CD14-positive monocyte (primary cell): ENCODE measurements at regions not wholly inside any gene's neighbourhood (a gene's known extent, or its start where the extent isn't known, plus 50 kb on each side); places are given as distances from the start of the nearest gene placed in this dataset.

Source experiments
- DNase-seq, 3 donors: peaks; one replicate each; pipeline ENCODE4 v3.0.0-alpha.2; 2011 to 2022
- H2AFZ ChIP-seq: 2 replicates; pipeline ENCODE4 v1.6.0; 2012; ENCODE audit warnings: mild to moderate bottlenecking, low read depth, low read length, inconsistent platforms; ENCODE audit not compliant: insufficient read depth, poor library complexity, severe bottlenecking
- H3K27ac ChIP-seq, 2 donors: 1 replicate in 1 of 2; 2 replicates in 1 of 2; pipeline ENCODE4 v1.5.1; 2012 to 2013; ENCODE audit warnings: low read length in 2 of 2, control low read depth in 1 of 2, inconsistent platforms in 1 of 2, low read depth in 1 of 2, mild to moderate bottlenecking in 1 of 2
- H3K27me3 ChIP-seq, 2 donors: one replicate each; pipeline versions ENCODE4 v1.6.0 to v1.6.1; 2011 to 2013; ENCODE audit warnings: low read length in 2 of 2; ENCODE audit not compliant: control insufficient read depth in 2 of 2, insufficient read depth in 2 of 2
- H3K36me3 ChIP-seq, 2 donors: replicated peaks in 1 of 2; 1 replicate in 1 of 2; 2 replicates in 1 of 2; pipeline versions ENCODE4 v1.5.1 to v1.6.1; 2012 to 2013; ENCODE audit warnings: low read length in 2 of 2, control low read depth in 1 of 2, inconsistent platforms in 1 of 2, mild to moderate bottlenecking in 1 of 2; ENCODE audit not compliant: insufficient read depth in 2 of 2, control insufficient read depth in 1 of 2
- H3K4me1 ChIP-seq, 2 donors: 1 replicate in 1 of 2; 2 replicates in 1 of 2; pipeline versions ENCODE4 v1.5.1 to v1.6.1; 2012 to 2013; ENCODE audit warnings: low read length in 2 of 2, control low read depth in 1 of 2, inconsistent platforms in 1 of 2, mild to moderate bottlenecking in 1 of 2, moderate library complexity in 1 of 2; ENCODE audit not compliant: insufficient read depth in 2 of 2, control insufficient read depth in 1 of 2
- H3K4me2 ChIP-seq: replicated peaks from 2 replicates; pipeline ENCODE3; 2012; ENCODE audit warnings: low read length, moderate library complexity, mild to moderate bottlenecking; ENCODE audit not compliant: poor library complexity, severe bottlenecking; ENCODE audit errors: extremely low read depth
- H3K4me3 ChIP-seq, 3 experiments: fragments of 200-600 bp in 1 of 3; sonication (generic) in 1 of 3; replicated peaks in 1 of 3; 1 replicate in 2 of 3; 2 replicates in 1 of 3; pipeline ENCODE4 v1.5.1; 2011 to 2013; ENCODE audit warnings: low read length in 3 of 3, mild to moderate bottlenecking in 3 of 3, control low read depth in 2 of 3, low read depth in 2 of 3, inconsistent platforms in 1 of 3, moderate library complexity in 1 of 3
- H3K79me2 ChIP-seq: 2 replicates; pipeline ENCODE4 v1.6.0; 2012; ENCODE audit warnings: mild to moderate bottlenecking, control low read depth, inconsistent platforms, low read length, moderate library complexity; ENCODE audit not compliant: insufficient read depth
- H3K9ac ChIP-seq: 2 replicates; pipeline ENCODE4 v1.6.0; 2017; ENCODE audit warnings: low read length, mild to moderate bottlenecking; ENCODE audit not compliant: insufficient read depth, poor library complexity, severe bottlenecking
- H3K9me3 ChIP-seq, 2 donors: replicated peaks in 1 of 2; 1 replicate in 1 of 2; 2 replicates in 1 of 2; pipeline versions ENCODE4 v1.5.1 to v1.6.1; 2012 to 2013; ENCODE audit warnings: low read length in 2 of 2, control low read depth in 1 of 2; ENCODE audit not compliant: control insufficient read depth in 1 of 2, insufficient read depth in 1 of 2
- H4K20me1 ChIP-seq: 2 replicates; pipeline ENCODE4 v1.6.0; 2012; ENCODE audit warnings: mild to moderate bottlenecking, low read length, control low read depth, moderate library complexity; ENCODE audit not compliant: insufficient read depth
- H3K27ac Mint-ChIP-seq, 7 donors: one replicate each; pipeline ENCODE4 v1.8.0; 2020; ENCODE audit warnings: mild to moderate bottlenecking in 7 of 7, mixed read lengths in 7 of 7, moderate library complexity in 6 of 7, inconsistent platforms in 2 of 7
- H3K27me3 Mint-ChIP-seq, 3 donors: one replicate each; pipeline ENCODE4 v1.8.0; 2021 to 2022; ENCODE audit warnings: low read depth in 3 of 3, mild to moderate bottlenecking in 3 of 3, mixed read lengths in 3 of 3, moderate library complexity in 3 of 3, inconsistent platforms in 1 of 3
- H3K36me3 Mint-ChIP-seq, 2 donors: one replicate each; pipeline ENCODE4 v1.8.0; 2020; ENCODE audit warnings: mixed read lengths in 2 of 2, inconsistent platforms in 1 of 2, mild to moderate bottlenecking in 1 of 2
- H3K4me1 Mint-ChIP-seq: one replicate; pipeline ENCODE4 v1.8.0; 2020; ENCODE audit warnings: mild to moderate bottlenecking, mixed read lengths
- H3K4me3 Mint-ChIP-seq, 2 donors: one replicate each; pipeline ENCODE4 v1.8.0; 2020; ENCODE audit warnings: mild to moderate bottlenecking in 2 of 2, mixed read lengths in 2 of 2, moderate library complexity in 1 of 2
- H3K9me3 Mint-ChIP-seq, 7 donors: one replicate each; pipeline ENCODE4 v1.8.0; 2020 to 2022; ENCODE audit warnings: mixed read lengths in 7 of 7, mild to moderate bottlenecking in 6 of 7, moderate library complexity in 6 of 7, inconsistent platforms in 2 of 7
- WGBS: methylation state at CpG from one replicate; pipeline ENCODE4 v1.1.5; 2013; ENCODE audit warnings: missing lambda C conversion rate; ENCODE audit not compliant: insufficient coverage; 5-methylcytosine and 5-hydroxymethylcytosine counted together
- intact Hi-C, 2 donors: fragments of 100-400 bp; cut with micrococcal nuclease; formaldehyde crosslinking; loops; one replicate each; pipeline versions ENCODE4 v1.15.0 to v1.15.1; 2023
- TF ChIP-seq, protein P1 (sequence below): fragments of 200-600 bp; IDR thresholded peaks from one replicate; pipeline ENCODE4 v1.8.0; 2022; ENCODE audit warnings: antibody characterized with exemption, mild to moderate bottlenecking

DNA sequence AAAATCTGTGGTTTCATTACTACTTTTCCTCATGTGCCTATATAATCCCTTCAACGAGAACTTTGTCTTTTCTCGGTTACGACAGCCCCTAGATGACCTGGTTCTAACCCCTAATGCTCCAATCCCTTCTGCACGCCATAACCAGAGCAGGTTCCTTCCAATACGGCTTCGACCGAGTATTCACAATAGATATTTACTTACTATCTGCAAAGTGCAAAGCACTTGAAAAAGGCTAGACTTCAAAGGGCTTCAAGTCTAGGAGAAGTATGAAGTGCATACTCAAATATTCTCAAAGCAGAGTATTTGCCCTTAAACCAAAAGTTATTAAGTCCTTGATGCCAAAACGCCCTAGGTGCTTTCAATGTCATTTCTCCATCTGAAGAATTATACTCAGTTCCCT, 63.4 kb upstream of the NHSL1 start:
- TF ChIP-seq, protein P1, sequence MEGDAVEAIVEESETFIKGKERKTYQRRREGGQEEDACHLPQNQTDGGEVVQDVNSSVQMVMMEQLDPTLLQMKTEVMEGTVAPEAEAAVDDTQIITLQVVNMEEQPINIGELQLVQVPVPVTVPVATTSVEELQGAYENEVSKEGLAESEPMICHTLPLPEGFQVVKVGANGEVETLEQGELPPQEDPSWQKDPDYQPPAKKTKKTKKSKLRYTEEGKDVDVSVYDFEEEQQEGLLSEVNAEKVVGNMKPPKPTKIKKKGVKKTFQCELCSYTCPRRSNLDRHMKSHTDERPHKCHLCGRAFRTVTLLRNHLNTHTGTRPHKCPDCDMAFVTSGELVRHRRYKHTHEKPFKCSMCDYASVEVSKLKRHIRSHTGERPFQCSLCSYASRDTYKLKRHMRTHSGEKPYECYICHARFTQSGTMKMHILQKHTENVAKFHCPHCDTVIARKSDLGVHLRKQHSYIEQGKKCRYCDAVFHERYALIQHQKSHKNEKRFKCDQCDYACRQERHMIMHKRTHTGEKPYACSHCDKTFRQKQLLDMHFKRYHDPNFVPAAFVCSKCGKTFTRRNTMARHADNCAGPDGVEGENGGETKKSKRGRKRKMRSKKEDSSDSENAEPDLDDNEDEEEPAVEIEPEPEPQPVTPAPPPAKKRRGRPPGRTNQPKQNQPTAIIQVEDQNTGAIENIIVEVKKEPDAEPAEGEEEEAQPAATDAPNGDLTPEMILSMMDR: no peak
- H3K27me3 ChIP-seq: no peaks in the 10 kb centered on the region
- no peak overlapping the region for H3K4me3 ChIP-seq
- no peak overlapping the region for H3K27ac ChIP-seq
- no peak for DNase-seq
- Mint-ChIP-seq H3K27ac (no peak overlapping the region), H3K9me3 (peaks cover 0 to 1% (median 0%) of the 10 kb centered on the region in 7 donors), H3K36me3 (no peaks in the 10 kb centered on the region), H3K4me1 (no peaks in the 10 kb centered on the region), H3K27me3 (peaks cover 0 to 1% (median 0%) of the 10 kb centered on the region in 3 donors), H3K4me3 (no peak overlapping the region)
- H3K9me3 ChIP-seq: no peaks in the 10 kb centered on the region
- WGBS: 87% methylated on average over 3 of the region's 8 CpGs
- no peaks in the 10 kb centered on the region for H3K79me2 ChIP-seq
- no peak overlapping the region for H3K4me2 ChIP-seq
- no peaks in the 10 kb centered on the region for H4K20me1 ChIP-seq
- no peaks in the 10 kb centered on the region for H3K36me3 ChIP-seq
- no peaks in the 10 kb centered on the region for H3K4me1 ChIP-seq
- intact Hi-C loops: no loop called here
- H3K9ac ChIP-seq: no peak overlapping the region
- H2AFZ ChIP-seq: no peak overlapping the region

DNA sequence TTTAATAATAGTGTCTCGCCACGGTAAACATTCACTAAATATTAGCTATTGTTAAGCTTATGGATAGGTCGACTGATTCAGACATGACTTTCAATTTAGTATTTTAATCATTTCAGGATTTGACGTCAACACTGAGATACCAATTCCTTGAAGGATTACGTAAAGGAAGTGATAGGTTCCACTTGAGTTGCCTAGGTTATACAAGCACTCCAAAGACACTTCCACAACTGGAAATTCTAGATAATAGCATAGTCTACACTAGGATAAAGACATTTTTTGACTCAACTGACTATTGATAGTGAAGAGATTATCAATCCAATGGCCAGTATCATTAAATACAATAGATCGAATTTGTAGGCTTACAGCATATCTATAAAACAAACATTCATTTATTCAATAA, 63.9 kb upstream of the NHSL1 start:
- H4K20me1 ChIP-seq: no peaks in the 10 kb centered on the region
- Mint-ChIP-seq H3K9me3 (peaks cover 0 to 1% (median 0%) of the 10 kb centered on the region in 7 donors), H3K4me3 (no peak overlapping the region), H3K27me3 (peaks cover 0 to 1% (median 0%) of the 10 kb centered on the region in 3 donors), H3K27ac (no peak overlapping the region), H3K4me1 (no peaks in the 10 kb centered on the region), H3K36me3 (no peaks in the 10 kb centered on the region)
- DNase-seq: no peak
- no peaks in the 10 kb centered on the region for H3K4me1 ChIP-seq
- H3K9me3 ChIP-seq: no peaks in the 10 kb centered on the region
- no peak overlapping the region for H3K4me3 ChIP-seq
- no peaks in the 10 kb centered on the region for H3K36me3 ChIP-seq
- H3K79me2 ChIP-seq: no peaks in the 10 kb centered on the region
- no peaks in the 10 kb centered on the region for H3K27me3 ChIP-seq
- TF ChIP-seq, protein P1: no peak
- H3K4me2 ChIP-seq: no peak overlapping the region
- H3K9ac ChIP-seq: no peak overlapping the region
- intact Hi-C loops: no loop called here
- no peak overlapping the region for H2AFZ ChIP-seq
- WGBS: no CpG with 5 or more reads among the region's 6 CpGs
- H3K27ac ChIP-seq: no peak overlapping the region
